ENCODE measurements at regions not wholly inside any gene's neighbourhood (a gene's known extent, or its start where the extent isn't known, plus 50 kb on each side); places are given as distances from the start of the nearest gene placed in this dataset.
"Not testable (repeated sequence)": the region's sequence is repeated elsewhere in the genome, so short reads cannot be mapped to it uniquely, and the experiment has no call there.

GRCh38 chr14:105742531-105742848 is 216.1 kb downstream of the TMEM121 start:
- WGBS: 85% methylated on average over 7 of the region's 7 CpGs
- H3K36me3 ChIP-seq (ENCODE audit: control insufficient read depth in 4 of 4, insufficient read depth in 3 of 4, low read depth in 1 of 4, low read length in 3 of 4): no peaks in the 10 kb centered on the region
- TF ChIP-seq RAD21 (IDR thresholded peaks at IDR 0.05) (no peak), HNF4G (IDR thresholded peaks at IDR 0.05) (no peak), MAX (IDR thresholded peaks at IDR 0.05) (no peak), EGR1 (IDR thresholded peaks at IDR 0.05; ENCODE audit: low read depth in 2 of 2) (no peak)
- H3K9ac ChIP-seq (ENCODE audit: low read depth in 1 of 2, low read length in 2 of 2): no peak overlapping the region
- peaks cover 0 to 2% (median 0%) of the 10 kb centered on the region in 4 donors for H3K4me1 ChIP-seq (ENCODE audit: control insufficient read depth in 4 of 4, insufficient read depth in 4 of 4, low read length in 3 of 4)
- no peaks in the 10 kb centered on the region for H3K9me3 ChIP-seq (ENCODE audit: control insufficient read depth in 4 of 4, low read length in 3 of 4)
- no peaks in the 10 kb centered on the region for H3K27me3 ChIP-seq (ENCODE audit: control insufficient read depth in 4 of 4, insufficient read depth in 4 of 4, low read length in 3 of 4)
- no peak overlapping the region for H3K27ac ChIP-seq (ENCODE audit: low read depth in 1 of 2, low read length in 2 of 2)
- H3K4me3 ChIP-seq (ENCODE audit: low read depth in 1 of 3, low read length in 3 of 3): no peak overlapping the region
- no peak for DNase-seq (ENCODE audit: low spot score)

- H3K27ac ChIP-seq (ENCODE audit: low read depth in 1 of 2, low read length in 2 of 2); H3K36me3 ChIP-seq (ENCODE audit: control insufficient read depth in 4 of 4, insufficient read depth in 3 of 4, low read depth in 1 of 4, low read length in 3 of 4); H3K4me3 ChIP-seq (ENCODE audit: low read depth in 1 of 3, low read length in 3 of 3); H3K9me3 ChIP-seq (ENCODE audit: control insufficient read depth in 4 of 4, low read length in 3 of 4); DNase-seq (ENCODE audit: low spot score); H3K9ac ChIP-seq (ENCODE audit: low read depth in 1 of 2, low read length in 2 of 2); H3K27me3 ChIP-seq (ENCODE audit: control insufficient read depth in 4 of 4, insufficient read depth in 4 of 4, low read length in 3 of 4); H3K4me1 ChIP-seq (ENCODE audit: control insufficient read depth in 4 of 4, insufficient read depth in 4 of 4, low read length in 3 of 4): not testable (repeated sequence)
- WGBS: 70% methylated on average over 23 of the region's 33 CpGs
Measured at GRCh38 chr14:105742904-105743701, 216.7 kb downstream of the TMEM121 start.

- DNase-seq (ENCODE audit: low spot score); H3K27ac ChIP-seq (ENCODE audit: low read depth in 1 of 2, low read length in 2 of 2); H3K9ac ChIP-seq (ENCODE audit: low read depth in 1 of 2, low read length in 2 of 2); H3K36me3 ChIP-seq (ENCODE audit: control insufficient read depth in 4 of 4, insufficient read depth in 3 of 4, low read depth in 1 of 4, low read length in 3 of 4); H3K4me1 ChIP-seq (ENCODE audit: control insufficient read depth in 4 of 4, insufficient read depth in 4 of 4, low read length in 3 of 4); H3K9me3 ChIP-seq (ENCODE audit: control insufficient read depth in 4 of 4, low read length in 3 of 4); H3K4me3 ChIP-seq (ENCODE audit: low read depth in 1 of 3, low read length in 3 of 3); H3K27me3 ChIP-seq (ENCODE audit: control insufficient read depth in 4 of 4, insufficient read depth in 4 of 4, low read length in 3 of 4): not testable (repeated sequence)
- 57% methylated on average over 8 of the region's 10 CpGs for WGBS
Measured at GRCh38 chr14:105744213-105744787, 217.9 kb downstream of the TMEM121 start.

DNA sequence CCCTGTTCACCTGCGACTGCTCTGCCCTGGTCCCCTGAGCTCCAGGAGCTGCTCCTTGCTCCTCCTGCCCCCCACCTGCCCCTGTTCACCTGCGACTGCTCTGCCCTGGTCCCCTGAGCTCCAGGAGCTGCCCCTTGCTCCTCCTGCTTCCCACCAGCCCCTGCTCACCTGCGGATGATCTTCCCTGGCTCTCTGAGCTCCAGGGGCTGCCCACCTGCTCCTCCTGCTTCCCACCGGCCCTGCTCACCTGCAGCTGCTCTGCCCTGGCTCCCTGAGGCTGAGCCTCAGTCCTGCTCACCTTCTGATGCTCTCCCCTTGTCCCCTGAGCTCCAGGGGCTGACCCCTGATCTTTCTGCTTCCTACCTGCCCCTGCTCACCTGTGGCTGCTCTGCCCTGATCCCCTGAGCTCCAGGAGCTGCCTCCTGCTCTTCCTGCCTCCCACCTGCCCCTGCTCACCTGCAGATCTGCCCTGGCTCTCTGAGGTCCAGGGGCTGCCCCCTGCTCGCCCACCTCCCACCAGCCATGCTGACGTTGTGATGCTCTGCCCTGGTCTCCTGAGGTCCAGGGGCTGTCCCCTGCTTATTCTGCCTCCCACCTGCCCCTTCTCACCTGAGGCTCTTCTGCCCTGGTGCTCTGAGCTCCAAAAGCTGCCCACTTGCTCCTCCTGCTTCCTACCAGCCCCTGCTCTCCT is 219.2 kb downstream of the TMEM121 start:
- Histone ChIP-seq H3K36me3 (ENCODE audit: control insufficient read depth in 4 of 4, insufficient read depth in 3 of 4, low read depth in 1 of 4, low read length in 3 of 4) (no peaks in the 10 kb centered on the region), H3K27ac (ENCODE audit: low read depth in 1 of 2, low read length in 2 of 2) (no peak overlapping the region), H3K9ac (ENCODE audit: low read depth in 1 of 2, low read length in 2 of 2) (no peak overlapping the region), H3K27me3 (ENCODE audit: control insufficient read depth in 4 of 4, insufficient read depth in 4 of 4, low read length in 3 of 4) (no peaks in the 10 kb centered on the region), H3K4me3 (ENCODE audit: low read depth in 1 of 3, low read length in 3 of 3) (no peak overlapping the region), H3K9me3 (ENCODE audit: control insufficient read depth in 4 of 4, low read length in 3 of 4) (no peaks in the 10 kb centered on the region), H3K4me1 (ENCODE audit: control insufficient read depth in 4 of 4, insufficient read depth in 4 of 4, low read length in 3 of 4) (peaks cover 0 to 1% (median 0%) of the 10 kb centered on the region in 4 donors)
- 51% methylated on average over 6 of the region's 6 CpGs for WGBS
- TF ChIP-seq JUND (IDR thresholded peaks at IDR 0.05): no peak
- no peak for TF ChIP-seq FOXA1 (IDR thresholded peaks at IDR 0.05)
- no peak for TF ChIP-seq RAD21 (IDR thresholded peaks at IDR 0.05)
- no peak for TF ChIP-seq REST (IDR thresholded peaks at IDR 0.05)
- TF ChIP-seq GABPA (IDR thresholded peaks at IDR 0.05 in 1 of 2, conservative IDR thresholded peaks at IDR 0.05 in 1 of 2): no peak
- TF ChIP-seq ATF3 (IDR thresholded peaks at IDR 0.05): no peak
- no peak for TF ChIP-seq EGR1 (IDR thresholded peaks at IDR 0.05; ENCODE audit: low read depth in 2 of 2)
- no peak for DNase-seq (ENCODE audit: low spot score)
